H9 (cell line): ENCODE measurements at regions not wholly inside any gene's neighbourhood (a gene's known extent, or its start where the extent isn't known, plus 50 kb on each side); places are given as distances from the start of the nearest gene placed in this dataset.

Source experiments
- DNase-seq: peaks from one replicate; pipeline ENCODE4 v3.0.0-alpha.2; 2017
- H2AFZ ChIP-seq: one replicate; pipeline ENCODE4 v1.6.1; 2013; ENCODE audit warnings: mild to moderate bottlenecking, low read length, control low read depth, moderate library complexity
- H2AK5ac ChIP-seq: 2 replicates; pipeline ENCODE4 v1.6.1; 2013; ENCODE audit warnings: low read length, control low read depth, mixed read lengths; ENCODE audit not compliant: insufficient read length
- H2BK120ac ChIP-seq: one replicate; pipeline ENCODE4 v1.6.1; 2013; ENCODE audit warnings: low read depth, mild to moderate bottlenecking, low read length, control low read depth, inconsistent platforms; ENCODE audit not compliant: poor library complexity, severe bottlenecking
- H2BK12ac ChIP-seq: 2 replicates; pipeline ENCODE4 v1.6.1; 2013; ENCODE audit warnings: low read length, control low read depth, mixed read lengths, low read depth; ENCODE audit not compliant: insufficient read length
- H2BK15ac ChIP-seq: 2 replicates; pipeline ENCODE4 v1.6.1; 2013; ENCODE audit warnings: low read depth, low read length, control low read depth
- H2BK20ac ChIP-seq: one replicate; pipeline ENCODE4 v1.6.1; 2013; ENCODE audit warnings: low read depth, mild to moderate bottlenecking, low read length, control low read depth, inconsistent platforms; ENCODE audit not compliant: poor library complexity, severe bottlenecking
- H2BK5ac ChIP-seq: 2 replicates; pipeline ENCODE4 v1.6.1; 2013; ENCODE audit warnings: low read length, control low read depth, mixed read lengths; ENCODE audit not compliant: insufficient read length
- H3K14ac ChIP-seq: 2 replicates; pipeline ENCODE4 v1.6.1; 2013; ENCODE audit warnings: low read length, control low read depth; ENCODE audit not compliant: insufficient read depth
- H3K18ac ChIP-seq: 2 replicates; pipeline ENCODE4 v1.6.1; 2013; ENCODE audit warnings: low read depth, mild to moderate bottlenecking, mixed read lengths, low read length, control low read depth; ENCODE audit not compliant: insufficient read length
- H3K23ac ChIP-seq: 2 replicates; pipeline ENCODE4 v1.6.1; 2013; ENCODE audit warnings: low read length, control low read depth, mixed read lengths, low read depth; ENCODE audit not compliant: insufficient read length
- H3K23me2 ChIP-seq: 2 replicates; pipeline ENCODE4 v1.6.1; 2013; ENCODE audit warnings: low read depth, mild to moderate bottlenecking, mixed read lengths, low read length, control low read depth; ENCODE audit not compliant: insufficient read length, poor library complexity, severe bottlenecking
- H3K27ac ChIP-seq: 2 replicates; pipeline ENCODE4 v1.5.1; 2013; ENCODE audit warnings: low read length, control low read depth, mixed read lengths, low read depth; ENCODE audit not compliant: insufficient read length
- H3K27me3 ChIP-seq: 2 replicates; pipeline ENCODE4 v1.6.1; 2013; ENCODE audit warnings: low read length, control low read depth, inconsistent platforms; ENCODE audit not compliant: insufficient read depth
- H3K4ac ChIP-seq: 2 replicates; pipeline ENCODE4 v1.6.1; 2013; ENCODE audit warnings: low read depth, mild to moderate bottlenecking, control low read depth, inconsistent platforms, low read length, moderate library complexity
- H3K4me1 ChIP-seq: 2 replicates; pipeline ENCODE4 v1.6.1; 2013; ENCODE audit warnings: low read length, control low read depth, inconsistent platforms; ENCODE audit not compliant: insufficient read depth
- H3K4me2 ChIP-seq: 2 replicates; pipeline ENCODE4 v1.6.1; 2013; ENCODE audit warnings: low read length, control low read depth, mixed read lengths; ENCODE audit not compliant: insufficient read length, insufficient read depth
- H3K56ac ChIP-seq: 2 replicates; pipeline ENCODE4 v1.6.1; 2013; ENCODE audit warnings: low read depth, mild to moderate bottlenecking, mixed read lengths, low read length, control low read depth; ENCODE audit not compliant: insufficient read length
- H3K79me1 ChIP-seq: 2 replicates; pipeline ENCODE4 v1.6.1; 2013; ENCODE audit warnings: low read depth, mild to moderate bottlenecking, moderate library complexity, low read length, control low read depth, inconsistent platforms; ENCODE audit not compliant: insufficient read depth, poor library complexity, severe bottlenecking
- H3K79me2 ChIP-seq: 2 replicates; pipeline ENCODE4 v1.6.1; 2013; ENCODE audit warnings: low read length, control low read depth, inconsistent platforms; ENCODE audit not compliant: insufficient read depth
- H3K9ac ChIP-seq: 2 replicates; pipeline ENCODE4 v1.6.1; 2013; ENCODE audit warnings: low read length, control low read depth, mixed read lengths; ENCODE audit not compliant: insufficient read length; ENCODE audit errors: extremely low read depth
- H3K9me3 ChIP-seq: one replicate; pipeline ENCODE4 v1.6.1; 2013; ENCODE audit warnings: low read depth, low read length, inconsistent platforms; ENCODE audit not compliant: control insufficient read depth
- H3T11ph ChIP-seq: one replicate; pipeline ENCODE4 v1.6.1; 2013; ENCODE audit warnings: mild to moderate bottlenecking, low read length, control low read depth, inconsistent platforms
- H4K20me1 ChIP-seq: one replicate; pipeline ENCODE4 v1.6.1; 2013; ENCODE audit not compliant: control insufficient read depth, insufficient read length, insufficient read depth
- H4K5ac ChIP-seq: 2 replicates; pipeline ENCODE4 v1.6.1; 2013; ENCODE audit warnings: low read depth, mild to moderate bottlenecking, mixed read lengths, low read length, control low read depth; ENCODE audit not compliant: insufficient read length
- H4K8ac ChIP-seq: replicated peaks from 2 replicates; pipeline ENCODE4 v1.6.1; 2013; ENCODE audit warnings: low read length, control low read depth, mixed read lengths, low read depth; ENCODE audit not compliant: insufficient read length
- H4K91ac ChIP-seq: 2 replicates; pipeline ENCODE4 v1.6.1; 2013; ENCODE audit warnings: low read depth, mild to moderate bottlenecking, moderate library complexity, mixed read lengths, low read length, control low read depth; ENCODE audit not compliant: insufficient read length
- H3K27ac Mint-ChIP-seq, 3 experiments: 2 replicates in 2 of 3; 3 replicates in 1 of 3; pipeline ENCODE4 v1.8.0; 2020 to 2021; ENCODE audit warnings: mixed read lengths in 3 of 3, mild to moderate bottlenecking in 1 of 3, moderate library complexity in 1 of 3
- H3K27me3 Mint-ChIP-seq: 2 replicates; pipeline ENCODE4 v1.8.0; 2021; ENCODE audit warnings: low read depth, mild to moderate bottlenecking, moderate library complexity, mixed read lengths
- H3K36me3 Mint-ChIP-seq, 3 experiments: 2 replicates in 2 of 3; 3 replicates in 1 of 3; pipeline ENCODE4 v1.8.0; 2020 to 2021; ENCODE audit warnings: low read depth in 3 of 3, mixed read lengths in 3 of 3; ENCODE audit not compliant: insufficient read depth in 1 of 3
- H3K4me1 Mint-ChIP-seq, 2 experiments: 2 replicates each; pipeline ENCODE4 v1.8.0; 2020; ENCODE audit warnings: mixed read lengths in 2 of 2
- H3K4me3 Mint-ChIP-seq, 2 experiments: 2 replicates in 1 of 2; 3 replicates in 1 of 2; pipeline ENCODE4 v1.8.0; 2020 to 2021; ENCODE audit warnings: mild to moderate bottlenecking in 2 of 2, mixed read lengths in 2 of 2, moderate library complexity in 1 of 2
- H3K9me3 Mint-ChIP-seq, 2 experiments: 2 replicates in 1 of 2; 3 replicates in 1 of 2; pipeline ENCODE4 v1.8.0; 2020; ENCODE audit warnings: mild to moderate bottlenecking in 2 of 2, mixed read lengths in 2 of 2, moderate library complexity in 1 of 2
- CTCF ChIP-seq: fragments of 200-600 bp; sonication (generic); conservative IDR thresholded peaks from 3 replicates; pipeline ENCODE4 v1.8.0; 2021; ENCODE audit warnings: antibody characterized with exemption, mild to moderate bottlenecking
- WGBS: extraction: QIAGEN DNeasy Blood & Tissue Kit; methylation state at CpG from one replicate; pipeline ENCODE4 v1.1.7; 2013; ENCODE audit warnings: missing lambda C conversion rate, low lambda C conversion rate, mixed read lengths; ENCODE audit not compliant: insufficient read length; ENCODE audit errors: extremely low coverage; 5-methylcytosine and 5-hydroxymethylcytosine counted together

GRCh38 chr4:38281371-38282071 is 321.3 kb downstream of the PTTG2 start:
- no peak overlapping the region for H3K4me2 ChIP-seq
- no peaks in the 10 kb centered on the region for H3K79me2 ChIP-seq
- Mint-ChIP-seq H3K36me3 (peaks cover 0 to 16% (median 0%) of the 10 kb centered on the region in 3 experiments; a peak in 3 of 7 replicates), H3K27ac (no peak overlapping the region), H3K9me3 (peaks cover 12 to 15% of the 10 kb centered on the region in 2 experiments; a peak in 4 of 5 replicates), H3K4me1 (peaks cover 21 to 27% of the 10 kb centered on the region in 2 experiments), H3K4me3 (no peak overlapping the region), H3K27me3 (no peaks in the 10 kb centered on the region; the same call in 1 of the 2 replicates)
- no peak overlapping the region for H2AFZ ChIP-seq
- no peak overlapping the region for H3K4ac ChIP-seq
- no peak overlapping the region for H3T11ph ChIP-seq
- no peak overlapping the region for H2BK120ac ChIP-seq
- no peak overlapping the region for H3K18ac ChIP-seq
- no peaks in the 10 kb centered on the region for H3K27me3 ChIP-seq
- no peak overlapping the region for H2BK5ac ChIP-seq
- no peak overlapping the region for H4K5ac ChIP-seq
- no peaks in the 10 kb centered on the region for H4K20me1 ChIP-seq
- WGBS: no CpG with 5 or more reads among the region's 2 CpGs
- no peaks in the 10 kb centered on the region for H3K9me3 ChIP-seq
- H4K91ac ChIP-seq: no peak overlapping the region
- H3K23ac ChIP-seq: no peak overlapping the region
- TF ChIP-seq CTCF: no peak
- H3K4me1 ChIP-seq: peaks cover 3% of the 10 kb centered on the region; the same call in 1 of the 2 replicates
- no peak overlapping the region for H2BK12ac ChIP-seq
- H3K56ac ChIP-seq: no peak overlapping the region
- H3K27ac ChIP-seq: no peak overlapping the region
- no peak overlapping the region for H2AK5ac ChIP-seq
- no peak overlapping the region for H3K9ac ChIP-seq
- no peaks in the 10 kb centered on the region for H3K79me1 ChIP-seq
- H2BK20ac ChIP-seq: no peak overlapping the region
- no peak for DNase-seq
- H3K14ac ChIP-seq: no peak overlapping the region
- no peaks in the 10 kb centered on the region for H3K23me2 ChIP-seq
- H4K8ac ChIP-seq: no peak overlapping the region
- H2BK15ac ChIP-seq: no peak overlapping the region
